H1 (cell line): ENCODE measurements at regions not wholly inside any gene's neighbourhood (a gene's known extent, or its start where the extent isn't known, plus 50 kb on each side); places are given as distances from the start of the nearest gene placed in this dataset.

Source experiments
- CTCF ChIA-PET: fragments of 300-600 bp; sonication (Branson Sonifier 250); formaldehyde crosslinking; loops from one replicate; lab custom pipeline; 2021; ENCODE audit not compliant: partially characterized antibody; lab: Charles Lee
- POLR2A ChIA-PET: fragments of 300-600 bp; sonication (Branson Sonifier 250); formaldehyde crosslinking; loops from one replicate; lab custom pipeline; 2021; ENCODE audit warnings: inconsistent platforms; ENCODE audit not compliant: partially characterized antibody; lab: Charles Lee
- DNase-seq, 2 experiments: peaks; one replicate each; pipeline versions ENCODE4 v3.0.0 to v3.0.0-alpha.2; 2010 to 2022; ENCODE audit warnings: low spot score in 2 of 2, low read depth in 1 of 2, mixed read lengths in 1 of 2
- FAIRE-seq: peaks from 2 replicates; lab custom pipeline; 2011; peaks lifted over from hg19 to GRCh38; lab: Jason Lieb, UNC
- H2AFZ ChIP-seq: 2 replicates; pipeline ENCODE4 v1.8.1; 2012; ENCODE audit warnings: low read length, inconsistent platforms
- H2AK5ac ChIP-seq: 2 replicates; pipeline ENCODE4 v1.6.1; 2013; ENCODE audit warnings: low read depth, low read length
- H2BK120ac ChIP-seq: replicated peaks from 2 replicates; pipeline ENCODE3; 2013; ENCODE audit warnings: low read depth, low read length, inconsistent platforms
- H2BK12ac ChIP-seq: 2 replicates; pipeline ENCODE4 v1.6.1; 2013; ENCODE audit warnings: low read depth, low read length
- H2BK15ac ChIP-seq: 2 replicates; pipeline ENCODE4 v1.6.1; 2013; ENCODE audit warnings: low read length
- H2BK20ac ChIP-seq: 2 replicates; pipeline ENCODE4 v1.6.1; 2013; ENCODE audit warnings: low read length
- H2BK5ac ChIP-seq: 2 replicates; pipeline ENCODE4 v1.6.1; 2013; ENCODE audit warnings: low read depth, low read length
- H3K14ac ChIP-seq: 2 replicates; pipeline ENCODE4 v1.6.1; 2013; ENCODE audit warnings: inconsistent platforms; ENCODE audit not compliant: insufficient read length
- H3K18ac ChIP-seq: 2 replicates; pipeline ENCODE4 v1.6.1; 2013; ENCODE audit warnings: low read length; ENCODE audit errors: extremely low read depth
- H3K23ac ChIP-seq: 2 replicates; pipeline ENCODE4 v1.6.1; 2013; ENCODE audit warnings: inconsistent platforms; ENCODE audit not compliant: insufficient read length
- H3K23me2 ChIP-seq: 2 replicates; pipeline ENCODE4 v1.6.1; 2013; ENCODE audit warnings: low read depth, low read length
- H3K27ac ChIP-seq: 2 replicates; pipeline ENCODE4 v1.6.1; 2011; ENCODE audit warnings: low read depth, low read length, inconsistent platforms
- H3K27me3 ChIP-seq, 4 experiments: replicated peaks in 1 of 4; 1 replicate in 1 of 4; 2 replicates in 3 of 4; pipeline versions ENCODE4 v1.6.1 to v1.8.1; 2011 to 2013; ENCODE audit warnings: low read length in 3 of 4, mild to moderate bottlenecking in 3 of 4, inconsistent platforms in 2 of 4, mixed read lengths in 2 of 4, moderate library complexity in 1 of 4; ENCODE audit not compliant: control insufficient read depth in 3 of 4, insufficient read depth in 3 of 4; ENCODE audit errors: extremely low read depth in 1 of 4
- H3K36me3 ChIP-seq, 4 experiments: 2 replicates each; pipeline versions ENCODE4 v1.6.1 to v1.8.1; 2011 to 2013; ENCODE audit warnings: mild to moderate bottlenecking in 4 of 4, low read length in 3 of 4, moderate library complexity in 2 of 4, control low read depth in 1 of 4, inconsistent platforms in 1 of 4; ENCODE audit not compliant: insufficient read depth in 4 of 4, control insufficient read depth in 2 of 4
- H3K4ac ChIP-seq: replicated peaks from 2 replicates; pipeline ENCODE3; 2013; ENCODE audit warnings: low read length, low read depth, mixed read lengths, inconsistent platforms; ENCODE audit not compliant: insufficient read length
- H3K4me1 ChIP-seq, 4 experiments: replicated peaks in 1 of 4; 1 replicate in 1 of 4; 2 replicates in 3 of 4; pipeline versions ENCODE4 v1.6.1 to v1.8.1; 2011 to 2013; ENCODE audit warnings: low read length in 3 of 4, inconsistent platforms in 2 of 4, mixed read lengths in 1 of 4; ENCODE audit not compliant: insufficient read depth in 4 of 4, control insufficient read depth in 3 of 4
- H3K4me2 ChIP-seq, 2 experiments: 2 replicates each; pipeline versions ENCODE4 v1.6.1 to v1.8.1; 2011 to 2013; ENCODE audit warnings: low read depth in 2 of 2, low read length in 2 of 2, control low read depth in 1 of 2, inconsistent platforms in 1 of 2, mild to moderate bottlenecking in 1 of 2; ENCODE audit not compliant: insufficient read depth in 1 of 2
- H3K4me3 ChIP-seq, 4 experiments: fragments of 200-600, 300-600 bp in 1 of 4; sonication (generic), shearing (Covaris generic), sonication (Bioruptor Twin) in 1 of 4; 2 replicates each; pipeline versions ENCODE4 v1.5.1 to v1.8.1; 2011 to 2016; ENCODE audit warnings: low read length in 4 of 4, low read depth in 3 of 4, control low read depth in 2 of 4, inconsistent platforms in 2 of 4, mild to moderate bottlenecking in 2 of 4, mixed read lengths in 1 of 4, moderate library complexity in 1 of 4; ENCODE audit not compliant: insufficient read depth in 2 of 4; ENCODE audit errors: extremely low read depth in 1 of 4
- H3K56ac ChIP-seq: replicated peaks from 2 replicates; pipeline ENCODE3; 2013; ENCODE audit warnings: low read depth, mild to moderate bottlenecking, mixed read lengths, low read length, inconsistent platforms; ENCODE audit not compliant: insufficient read length
- H3K79me1 ChIP-seq: 2 replicates; pipeline ENCODE4 v1.6.1; 2013; ENCODE audit warnings: low read depth, low read length, control low read depth
- H3K79me2 ChIP-seq, 2 experiments: 2 replicates each; pipeline versions ENCODE4 v1.6.1 to v1.8.1; 2012 to 2013; ENCODE audit warnings: low read length in 2 of 2, mild to moderate bottlenecking in 2 of 2, inconsistent platforms in 1 of 2; ENCODE audit not compliant: insufficient read depth in 2 of 2, control insufficient read depth in 1 of 2
- H3K9ac ChIP-seq, 4 experiments: replicated peaks in 1 of 4; 1 replicate in 1 of 4; 2 replicates in 3 of 4; pipeline versions ENCODE4 v1.6.1 to v1.8.1; 2011 to 2013; ENCODE audit warnings: low read depth in 3 of 4, low read length in 3 of 4, control low read depth in 2 of 4, mild to moderate bottlenecking in 2 of 4, moderate library complexity in 2 of 4, inconsistent platforms in 1 of 4; ENCODE audit errors: extremely low read depth in 1 of 4
- H3K9me3 ChIP-seq, 2 experiments: 2 replicates each; pipeline versions ENCODE4 v1.6.1 to v1.8.1; 2012 to 2013; ENCODE audit warnings: mild to moderate bottlenecking in 2 of 2, moderate library complexity in 2 of 2, control low read depth in 1 of 2, inconsistent platforms in 1 of 2, low read depth in 1 of 2, low read length in 1 of 2, mixed read lengths in 1 of 2; ENCODE audit not compliant: insufficient read depth in 2 of 2
- H4K20me1 ChIP-seq, 2 experiments: replicated peaks in 1 of 2; 2 replicates each; pipeline versions ENCODE3 to v1.8.1; 2011 to 2013; ENCODE audit warnings: inconsistent platforms in 2 of 2, low read length in 2 of 2, mild to moderate bottlenecking in 1 of 2; ENCODE audit not compliant: insufficient read depth in 2 of 2, control insufficient read depth in 1 of 2
- H4K5ac ChIP-seq: 2 replicates; pipeline ENCODE4 v1.6.1; 2013; ENCODE audit warnings: low read length, low read depth, mixed read lengths, inconsistent platforms; ENCODE audit not compliant: insufficient read length
- H4K8ac ChIP-seq: 2 replicates; pipeline ENCODE4 v1.8.0; 2013; ENCODE audit warnings: mild to moderate bottlenecking, moderate library complexity, low read length, inconsistent platforms; ENCODE audit not compliant: insufficient read depth; ENCODE audit errors: extremely low read depth
- H4K91ac ChIP-seq: replicated peaks from 2 replicates; pipeline ENCODE3; 2013; ENCODE audit warnings: low read length, mixed read lengths, inconsistent platforms; ENCODE audit not compliant: insufficient read length
- ASH2L ChIP-seq: fragments of 200-600, 300-600 bp; sonication (generic); IDR thresholded peaks from one replicate; pipeline ENCODE4 v1.7.1; 2017; ENCODE audit warnings: low read length
- ATF2 ChIP-seq: IDR thresholded peaks from 2 replicates; pipeline ENCODE4 v1.6.1; 2012; ENCODE audit warnings: low read length, inconsistent platforms
- CBX5 ChIP-seq: fragments of 300-800, 300-1000 bp; sonication (generic); IDR thresholded peaks from 2 replicates; pipeline ENCODE4 v1.7.1; 2016; ENCODE audit warnings: antibody characterized with exemption, low read length, low read depth
- CHD2 ChIP-seq: IDR thresholded peaks from 2 replicates; pipeline ENCODE4 v1.6.1; 2012; ENCODE audit warnings: low read length, improper control_type of control experiment
- EGR1 ChIP-seq: IDR thresholded peaks from 2 replicates; pipeline ENCODE4 v1.6.1; 2011; ENCODE audit warnings: low read depth, low read length, borderline replicate concordance
- EZH2 ChIP-seq: fragments of 200-600 bp; sonication (generic); IDR thresholded peaks from 2 replicates; pipeline ENCODE4 v1.7.1; 2012; ENCODE audit warnings: low read depth, mild to moderate bottlenecking, moderate library complexity, low read length, inconsistent platforms; ENCODE audit not compliant: severe bottlenecking
- KDM5A ChIP-seq: fragments of 200-600 bp; IDR thresholded peaks from 2 replicates; pipeline ENCODE4 v1.7.1; 2012; ENCODE audit warnings: mild to moderate bottlenecking, low read length, inconsistent platforms, mixed read lengths
- NANOG ChIP-seq: IDR thresholded peaks from 2 replicates; pipeline ENCODE4 v1.6.1; 2011; ENCODE audit warnings: low read length, low read depth, mild to moderate bottlenecking, inconsistent platforms; ENCODE audit not compliant: insufficient read depth, poor library complexity, severe bottlenecking
- NRF1 ChIP-seq: IDR thresholded peaks from 2 replicates; pipeline ENCODE4 v1.6.1; 2011; ENCODE audit warnings: mild to moderate bottlenecking, low read depth, low read length, improper control_type of control experiment
- RBBP5 ChIP-seq: IDR thresholded peaks from 2 replicates; pipeline ENCODE4 v1.7.1; 2012; ENCODE audit warnings: low read depth, mild to moderate bottlenecking, inconsistent platforms, low read length, moderate library complexity, borderline replicate concordance
- RXRA ChIP-seq: IDR thresholded peaks from 2 replicates; pipeline ENCODE4 v1.6.1; 2011; ENCODE audit warnings: low read depth, mild to moderate bottlenecking, low read length, moderate library complexity; ENCODE audit not compliant: insufficient read depth
- SIN3A ChIP-seq, 2 experiments: IDR thresholded peaks in 1 of 2; conservative IDR thresholded peaks in 1 of 2; 2 replicates each; pipeline ENCODE4 v1.6.1; 2011 to 2012; ENCODE audit warnings: low read length in 2 of 2, improper control_type of control experiment in 1 of 2, low read depth in 1 of 2, mild to moderate bottlenecking in 1 of 2
- SUZ12 ChIP-seq: fragments of 200-600 bp; sonication (generic); IDR thresholded peaks from 2 replicates; pipeline ENCODE4 v1.6.1; 2012; ENCODE audit warnings: mild to moderate bottlenecking, inconsistent platforms, low read length, moderate library complexity, mixed read lengths
- TBP ChIP-seq: IDR thresholded peaks from 2 replicates; pipeline ENCODE4 v1.6.1; 2011; ENCODE audit warnings: low read depth, low read length, improper control_type of control experiment
- WGBS, 2 experiments: shearing (Covaris generic) in 1 of 2; methylation state at CpG; one replicate each; pipeline versions ENCODE4 v1.1.6 to v1.1.7; 2013 to 2015; ENCODE audit warnings: low lambda C conversion rate in 2 of 2, mixed read lengths in 2 of 2, inconsistent platforms in 1 of 2, low coverage in 1 of 2, missing lambda C conversion rate in 1 of 2; ENCODE audit not compliant: insufficient replicate concordance in 2 of 2, insufficient coverage in 1 of 2, insufficient read length in 1 of 2; ENCODE audit errors: extremely low coverage in 1 of 2, missing lambda C conversion rate in 1 of 2; 5-methylcytosine and 5-hydroxymethylcytosine counted together

- 97% methylated on average over 7 of the region's 7 CpGs; no CpG with 5 or more reads in 1 of the 2 experiments for WGBS, 2 experiments
- no peak overlapping the region for H3K4ac ChIP-seq
- no peaks in the 10 kb centered on the region; a peak in 1 of 7 replicates for H3K4me1 ChIP-seq
- H4K91ac ChIP-seq = no peak overlapping the region
- H3K9me3 ChIP-seq = no peaks in the 10 kb centered on the region
- FAIRE-seq = no peak
- H4K20me1 ChIP-seq = no peaks in the 10 kb centered on the region
- no peak overlapping the region for H3K23ac ChIP-seq
- H2BK15ac ChIP-seq = no peak overlapping the region
- no peak overlapping the region for H2BK12ac ChIP-seq
- no peak overlapping the region for H3K56ac ChIP-seq
- H3K27me3 ChIP-seq = no peaks in the 10 kb centered on the region
- no peak overlapping the region for H3K18ac ChIP-seq
- H3K4me3 ChIP-seq = no peak overlapping the region
- H2BK120ac ChIP-seq = no peak overlapping the region
- no peak overlapping the region for H2AK5ac ChIP-seq
- H2BK20ac ChIP-seq = no peak overlapping the region
- H3K27ac ChIP-seq = no peak overlapping the region
- no peak overlapping the region for H2AFZ ChIP-seq
- POLR2A ChIA-PET = no interaction called here
- no peaks in the 10 kb centered on the region for H3K79me1 ChIP-seq
- H3K79me2 ChIP-seq = no peaks in the 10 kb centered on the region
- no peak for DNase-seq
- H2BK5ac ChIP-seq = no peak overlapping the region
- no peak overlapping the region for H3K4me2 ChIP-seq
- CTCF ChIA-PET = no interaction called here
- no peak overlapping the region for H3K14ac ChIP-seq
- no peaks in the 10 kb centered on the region for H3K23me2 ChIP-seq
- H4K8ac ChIP-seq = no peak overlapping the region
- no peaks in the 10 kb centered on the region for H3K36me3 ChIP-seq
- H3K9ac ChIP-seq = no peak overlapping the region
- no peak overlapping the region for H4K5ac ChIP-seq
- TF ChIP-seq SUZ12 (no peak), NANOG (no peak), NRF1 (no peak), RXRA (no peak), RBBP5 (no peak), SIN3A (conservative IDR thresholded peaks at IDR 0.05 in 1 of 2, IDR thresholded peaks at IDR 0.05 in 1 of 2; ENCODE audit: low read depth in 1 of 2, low read length in 2 of 2) (no peak), CHD2 (no peak), EZH2 (no peak), ATF2 (no peak), ASH2L (no peak), TBP (no peak), KDM5A (no peak), CBX5 (no peak), EGR1 (no peak)
Observed at GRCh38 chr5:67942421-67942820, 273.1 kb upstream of the PIK3R1 start.
